Activated CD8-positive, alpha-beta T cell treated with anti-CD3 and anti-CD28 coated beads for 36 hours (primary cell): ENCODE measurements at regions not wholly inside any gene's neighbourhood (a gene's known extent, or its start where the extent isn't known, plus 50 kb on each side); places are given as distances from the start of the nearest gene placed in this dataset.

Experiments used
- ATAC-seq: fragments of 200-7000 bp; cut with Tn5 transposase; one replicate; pipeline ENCODE4 v1.10.0; 2021; ENCODE audit warnings: mild to moderate bottlenecking, moderate library complexity
- CTCF ChIA-PET: fragments of 350-600 bp; sonication (Branson Sonifier 250); formaldehyde crosslinking; loops from one replicate; lab custom pipeline; 2021; ENCODE audit warnings: antibody characterized with exemption; lab: Charles Lee
- POLR2A ChIA-PET: fragments of 350-600 bp; sonication (Branson Sonifier 250); formaldehyde crosslinking; loops from one replicate; lab custom pipeline; 2021; ENCODE audit warnings: antibody characterized with exemption; lab: Charles Lee
- DNase-seq: peaks from one replicate; pipeline ENCODE4 v3.0.0-alpha.2; 2020
- H3K27ac Mint-ChIP-seq: one replicate; pipeline ENCODE4 v1.8.0; 2021; ENCODE audit warnings: mild to moderate bottlenecking, mixed read lengths
- H3K27me3 Mint-ChIP-seq: one replicate; pipeline ENCODE4 v1.8.0; 2021; ENCODE audit warnings: mixed read lengths
- H3K36me3 Mint-ChIP-seq: one replicate; pipeline ENCODE4 v1.8.0; 2021; ENCODE audit warnings: low read depth, mixed read lengths
- H3K4me1 Mint-ChIP-seq: one replicate; pipeline ENCODE4 v1.8.0; 2021; ENCODE audit warnings: low read depth, mixed read lengths
- H3K4me3 Mint-ChIP-seq: one replicate; pipeline ENCODE4 v1.8.0; 2021; ENCODE audit warnings: mild to moderate bottlenecking, moderate library complexity, mixed read lengths
- H3K9me3 Mint-ChIP-seq: one replicate; pipeline ENCODE4 v1.8.0; 2021; ENCODE audit warnings: mixed read lengths
- intact Hi-C: fragments of 100-400 bp; cut with micrococcal nuclease; formaldehyde crosslinking; loops from one replicate; pipeline ENCODE4 v1.10.0; 2022
- TF ChIP-seq, protein P1 (sequence below): fragments of 200-600 bp; IDR thresholded peaks from one replicate; pipeline ENCODE4 v1.8.0; 2022; ENCODE audit warnings: antibody characterized with exemption, mild to moderate bottlenecking

GRCh38 chr10:28922127-28922526 lies 244.8 kb downstream of the BAMBI start:
- Mint-ChIP-seq H3K9me3 (no peaks in the 10 kb centered on the region), H3K36me3 (no peaks in the 10 kb centered on the region), H3K27me3 (peaks cover 11% of the 10 kb centered on the region), H3K4me1 (no peaks in the 10 kb centered on the region), H3K27ac (no peak overlapping the region), H3K4me3 (no peak overlapping the region)
- intact Hi-C loops, result no loop called here
- POLR2A ChIA-PET, result interaction anchor here (0.5 kb wide), 1 partner anchor 914 kb away, joined by 3 read pairs; no protein-coding TSS in a partner anchor
- DNase-seq, result no peak
- CTCF ChIA-PET, result no interaction called here
- TF ChIP-seq, protein P1, sequence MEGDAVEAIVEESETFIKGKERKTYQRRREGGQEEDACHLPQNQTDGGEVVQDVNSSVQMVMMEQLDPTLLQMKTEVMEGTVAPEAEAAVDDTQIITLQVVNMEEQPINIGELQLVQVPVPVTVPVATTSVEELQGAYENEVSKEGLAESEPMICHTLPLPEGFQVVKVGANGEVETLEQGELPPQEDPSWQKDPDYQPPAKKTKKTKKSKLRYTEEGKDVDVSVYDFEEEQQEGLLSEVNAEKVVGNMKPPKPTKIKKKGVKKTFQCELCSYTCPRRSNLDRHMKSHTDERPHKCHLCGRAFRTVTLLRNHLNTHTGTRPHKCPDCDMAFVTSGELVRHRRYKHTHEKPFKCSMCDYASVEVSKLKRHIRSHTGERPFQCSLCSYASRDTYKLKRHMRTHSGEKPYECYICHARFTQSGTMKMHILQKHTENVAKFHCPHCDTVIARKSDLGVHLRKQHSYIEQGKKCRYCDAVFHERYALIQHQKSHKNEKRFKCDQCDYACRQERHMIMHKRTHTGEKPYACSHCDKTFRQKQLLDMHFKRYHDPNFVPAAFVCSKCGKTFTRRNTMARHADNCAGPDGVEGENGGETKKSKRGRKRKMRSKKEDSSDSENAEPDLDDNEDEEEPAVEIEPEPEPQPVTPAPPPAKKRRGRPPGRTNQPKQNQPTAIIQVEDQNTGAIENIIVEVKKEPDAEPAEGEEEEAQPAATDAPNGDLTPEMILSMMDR, result no peak
- ATAC-seq, result no peak

GRCh38 chr10:28922861-28923260 lies 245.5 kb downstream of the BAMBI start:
- intact Hi-C loops, result no loop called here
- no peak overlapping the region for H3K4me3 Mint-ChIP-seq
- no peaks in the 10 kb centered on the region for H3K36me3 Mint-ChIP-seq
- no peaks in the 10 kb centered on the region for H3K4me1 Mint-ChIP-seq
- ChIA-PET POLR2A (interaction anchor here (0.5 kb wide), 1 partner anchor 915 kb away, joined by 3 read pairs; no protein-coding TSS in a partner anchor), CTCF (no interaction called here)
- peaks cover 11% of the 10 kb centered on the region for H3K27me3 Mint-ChIP-seq
- H3K27ac Mint-ChIP-seq, result no peak overlapping the region
- ATAC-seq, result no peak
- TF ChIP-seq, protein P1, result no peak
- DNase-seq, result no peak
- no peaks in the 10 kb centered on the region for H3K9me3 Mint-ChIP-seq

DNA sequence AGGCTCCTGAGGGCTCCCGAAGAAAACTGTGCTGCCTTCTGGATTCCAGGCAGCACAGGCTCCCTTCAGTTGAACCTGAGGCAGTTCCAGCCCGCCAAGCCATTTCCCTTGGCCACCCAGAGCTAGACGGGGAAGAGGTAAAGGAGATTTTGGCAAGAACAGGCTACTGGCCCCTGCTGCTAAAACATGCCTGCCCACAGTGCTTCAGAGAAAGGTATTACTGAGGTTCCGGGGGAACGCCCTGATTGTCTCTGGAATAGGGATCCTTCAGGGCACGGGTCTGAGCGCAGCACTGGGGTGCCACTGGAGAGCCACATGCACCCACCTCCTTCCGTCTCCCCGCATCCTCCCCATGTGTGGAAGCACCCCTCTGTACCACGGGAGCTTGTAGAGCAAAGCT lies 247.4 kb downstream of the BAMBI start:
- ChIA-PET POLR2A (no interaction called here), CTCF (no interaction called here)
- H3K4me1 Mint-ChIP-seq, result no peaks in the 10 kb centered on the region
- intact Hi-C loops, result no loop called here
- no peaks in the 10 kb centered on the region for H3K9me3 Mint-ChIP-seq
- no peak overlapping the region for H3K4me3 Mint-ChIP-seq
- TF ChIP-seq, protein P1, result no peak
- H3K27ac Mint-ChIP-seq, result no peak overlapping the region
- DNase-seq, result no peak
- ATAC-seq, result no peak
- peaks cover 14% of the 10 kb centered on the region for H3K27me3 Mint-ChIP-seq
- no peaks in the 10 kb centered on the region for H3K36me3 Mint-ChIP-seq

DNA sequence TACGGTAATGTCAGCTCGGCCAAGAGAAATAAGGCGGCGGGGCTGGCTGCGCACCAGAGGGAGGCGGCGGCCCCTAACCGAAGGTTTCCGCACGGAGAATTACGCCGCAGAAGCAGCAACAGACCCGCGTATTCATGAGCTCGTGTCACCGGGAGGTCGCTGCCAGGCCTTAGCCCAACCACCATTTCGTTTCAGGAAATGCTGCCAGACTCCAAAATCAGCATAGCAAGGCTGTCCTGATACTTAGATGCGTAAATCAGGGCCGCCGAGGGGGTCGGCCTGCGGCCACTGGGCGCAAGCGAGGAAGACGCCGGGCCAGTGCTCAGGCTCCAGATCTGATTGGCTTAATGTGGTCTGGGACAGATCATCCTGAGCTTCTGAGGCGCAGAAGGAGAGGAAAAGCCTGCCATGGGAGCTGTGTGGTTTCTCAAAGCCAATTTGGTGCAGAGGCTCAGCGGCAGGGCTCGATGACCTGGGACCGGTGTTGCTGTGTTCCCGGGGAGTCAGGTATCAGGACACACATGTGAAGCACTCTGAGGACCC lies 247.9 kb downstream of the BAMBI start:
- Mint-ChIP-seq H3K4me1 (no peaks in the 10 kb centered on the region), H3K27me3 (peaks cover 14% of the 10 kb centered on the region), H3K27ac (no peak overlapping the region), H3K9me3 (no peaks in the 10 kb centered on the region), H3K4me3 (no peak overlapping the region), H3K36me3 (no peaks in the 10 kb centered on the region)
- ATAC-seq (no peak), DNase-seq (no peak)
- POLR2A ChIA-PET, result no interaction called here
- TF ChIP-seq, protein P1, result no peak
- intact Hi-C loops, result no loop called here
- CTCF ChIA-PET, result no interaction called here

GRCh38 chr10:28926932-28927331 lies 249.6 kb downstream of the BAMBI start:
- CTCF ChIA-PET, result no interaction called here
- intact Hi-C loops, result no loop called here

More at GRCh38 chr10:28926932-28927331, 249.6 kb downstream of the BAMBI start:
- TF ChIP-seq, protein P1, result no peak
- H3K27ac Mint-ChIP-seq, result no peak overlapping the region
- H3K4me3 Mint-ChIP-seq, result no peak overlapping the region
- peaks cover 14% of the 10 kb centered on the region for H3K27me3 Mint-ChIP-seq
- ATAC-seq (no peak), DNase-seq (no peak)
- POLR2A ChIA-PET, result no interaction called here
- H3K36me3 Mint-ChIP-seq, result no peaks in the 10 kb centered on the region
- no peaks in the 10 kb centered on the region for H3K9me3 Mint-ChIP-seq
- no peaks in the 10 kb centered on the region for H3K4me1 Mint-ChIP-seq
